Dermis microvascular lymphatic vessel endothelial cell (primary cell): ENCODE measurements at regions not wholly inside any gene's neighbourhood (a gene's known extent, or its start where the extent isn't known, plus 50 kb on each side); places are given as distances from the start of the nearest gene placed in this dataset.
A peak's percentile ranks its signal among the peaks of the same experiment; 100 is the strongest.

ENCODE experiments used
- DNase-seq, 2 donors: peaks; one replicate each; pipeline versions ENCODE4 v3.0.0 to v3.0.0-alpha.2; 2010; ENCODE audit warnings: low read depth in 2 of 2

DNA sequence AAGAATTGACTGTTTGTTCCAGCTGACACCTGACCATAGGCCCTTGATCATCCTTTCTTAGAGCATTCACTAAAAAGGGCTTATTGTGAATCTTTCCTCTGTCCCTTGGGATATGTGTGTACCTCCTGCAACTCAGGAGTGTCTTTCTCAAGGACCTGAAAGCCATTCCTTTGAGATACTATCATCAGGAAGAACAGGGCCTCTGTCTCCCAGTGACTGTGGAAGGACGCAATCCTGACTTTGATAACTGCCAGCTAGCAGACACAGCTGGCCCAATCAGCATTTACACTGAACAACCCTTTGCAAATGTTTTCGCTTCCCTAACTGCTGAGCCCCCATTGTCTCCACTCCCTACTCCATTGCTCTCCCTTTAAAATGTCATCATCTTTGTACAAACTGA lies 144.4 kb downstream of the RMI1 start:
- no peak for DNase-seq

DNA sequence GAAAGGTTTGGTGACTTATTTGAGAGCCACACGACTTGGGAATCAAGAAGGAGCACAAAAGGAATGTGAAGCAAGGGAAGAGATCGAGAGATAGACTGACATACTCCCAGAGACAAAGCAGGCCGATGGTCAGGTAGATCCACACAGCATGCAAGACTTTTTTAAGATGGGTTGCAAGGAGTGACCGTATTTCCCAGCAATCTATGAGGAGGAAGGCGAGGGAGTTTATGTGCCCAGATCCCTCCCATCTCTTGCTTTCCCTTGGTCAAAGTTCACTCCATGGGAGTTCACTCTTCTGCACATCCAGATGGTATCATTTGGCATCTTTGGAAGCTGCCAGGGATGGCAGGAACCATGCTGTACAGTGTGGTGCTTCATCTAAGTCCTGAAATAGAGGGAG lies 148.9 kb downstream of the RMI1 start:
- DNase-seq, result no peak

DNA sequence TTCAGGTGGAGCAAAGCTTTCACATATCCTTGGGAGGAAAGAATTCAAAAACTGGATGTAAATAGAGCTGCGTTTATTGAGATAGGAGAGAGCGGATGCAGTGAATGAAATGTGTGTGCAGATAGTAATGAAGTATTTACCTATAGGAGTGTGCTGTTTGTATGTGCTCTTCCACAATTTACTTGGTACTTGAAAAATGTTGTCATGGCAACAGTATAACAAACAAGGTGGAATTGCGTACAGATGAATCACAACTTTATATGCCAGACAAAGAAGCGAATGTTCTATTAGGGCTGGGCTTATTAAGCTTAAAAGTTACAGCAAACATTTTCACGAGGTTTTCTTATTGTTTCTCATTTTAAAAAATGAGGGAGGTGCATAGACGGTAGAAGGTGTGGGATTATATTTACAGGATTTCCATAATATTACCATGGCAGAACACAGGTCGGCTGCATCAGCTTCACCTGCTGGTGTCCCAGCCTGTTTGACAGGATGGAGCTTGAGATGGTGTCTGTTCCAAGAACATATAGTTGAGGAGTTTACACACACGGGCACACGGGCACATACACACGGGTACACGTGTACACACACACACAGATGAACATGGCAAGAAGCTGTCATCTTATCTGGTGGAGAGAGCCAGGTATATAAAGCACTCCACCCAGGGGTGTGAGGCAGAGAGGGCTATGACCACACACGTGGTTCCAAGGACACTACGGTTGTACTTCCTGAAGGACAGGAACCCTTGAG lies 155.7 kb downstream of the RMI1 start:
- DNase-seq, result peak in 1 of 2 donors; percentile 29

DNA sequence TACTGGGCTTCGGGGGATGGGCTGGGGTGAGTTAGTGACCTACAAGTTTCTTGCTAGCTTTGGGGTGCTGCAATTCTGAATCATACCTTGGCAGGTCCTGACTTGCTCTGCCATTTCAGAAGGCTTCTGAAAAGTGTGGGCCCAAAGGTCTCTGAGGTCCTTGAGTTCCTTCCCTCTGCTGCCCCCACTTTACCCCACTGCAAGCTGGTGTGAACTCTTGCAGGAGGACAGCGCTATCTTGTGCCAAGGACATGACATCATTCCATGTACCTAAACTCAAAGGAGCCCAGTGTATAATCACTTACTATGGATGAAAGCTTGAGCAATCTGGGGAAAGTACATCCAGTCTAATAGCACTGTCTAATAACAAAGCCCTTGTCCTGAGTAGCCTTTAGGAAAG lies 157.4 kb downstream of the RMI1 start:
- DNase-seq, result no peak

DNA sequence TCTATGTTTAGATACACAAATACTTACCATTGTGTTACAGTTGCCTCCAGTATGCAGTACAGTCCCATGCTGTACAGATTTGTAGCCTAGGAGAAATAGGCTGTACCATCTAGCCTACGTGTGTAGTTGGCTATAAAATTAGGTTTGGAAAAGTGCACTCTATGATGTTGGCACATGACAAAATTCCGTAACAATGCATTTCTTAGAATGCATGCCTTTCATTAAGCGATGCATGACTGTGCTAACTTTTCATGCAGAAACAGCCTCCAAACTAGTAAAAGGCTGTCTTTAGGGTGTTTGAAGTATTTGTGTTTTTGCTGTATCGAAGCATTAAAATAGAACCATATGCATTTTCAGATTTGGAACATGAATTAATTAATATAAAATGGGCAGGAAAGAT lies 157.9 kb downstream of the RMI1 start:
- DNase-seq, result no peak

DNA sequence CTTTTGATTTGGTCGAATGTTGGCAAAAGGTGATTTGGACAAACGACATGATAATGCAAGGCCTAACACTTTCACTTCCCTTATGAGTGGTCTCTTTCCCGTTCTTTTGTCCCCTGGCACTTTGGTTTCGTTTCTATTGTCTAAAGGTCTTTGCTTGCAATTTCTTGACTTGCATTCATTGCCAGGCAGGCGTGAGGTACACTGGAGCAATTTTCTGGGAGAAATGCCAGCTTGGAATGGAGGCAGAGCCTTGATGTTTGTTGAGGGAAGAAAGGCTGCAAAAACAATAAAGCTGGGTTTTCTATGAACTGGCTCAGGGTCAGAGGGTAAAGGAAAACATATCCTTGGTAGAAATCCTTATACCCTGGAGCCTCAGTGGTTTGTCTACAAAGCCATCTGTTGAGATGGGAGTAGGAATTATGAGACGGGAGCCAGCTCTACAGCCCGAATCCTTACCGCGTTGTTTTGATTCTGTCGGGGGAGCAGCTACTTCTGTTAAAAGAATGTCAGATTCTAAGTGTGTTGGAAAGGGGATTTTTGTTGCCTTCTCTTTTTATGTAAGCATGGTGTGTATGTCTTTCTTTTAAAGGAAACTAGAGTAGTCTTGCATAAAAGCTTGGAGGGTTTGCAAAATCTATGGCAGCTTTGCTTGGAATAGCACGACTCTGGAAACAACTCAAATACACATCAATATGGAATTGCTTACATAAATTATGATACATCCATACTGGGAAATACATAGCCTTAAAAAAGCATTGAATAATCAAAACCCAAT lies 158.9 kb downstream of the RMI1 start:
- peak; percentile 54 to 89 for DNase-seq

DNA sequence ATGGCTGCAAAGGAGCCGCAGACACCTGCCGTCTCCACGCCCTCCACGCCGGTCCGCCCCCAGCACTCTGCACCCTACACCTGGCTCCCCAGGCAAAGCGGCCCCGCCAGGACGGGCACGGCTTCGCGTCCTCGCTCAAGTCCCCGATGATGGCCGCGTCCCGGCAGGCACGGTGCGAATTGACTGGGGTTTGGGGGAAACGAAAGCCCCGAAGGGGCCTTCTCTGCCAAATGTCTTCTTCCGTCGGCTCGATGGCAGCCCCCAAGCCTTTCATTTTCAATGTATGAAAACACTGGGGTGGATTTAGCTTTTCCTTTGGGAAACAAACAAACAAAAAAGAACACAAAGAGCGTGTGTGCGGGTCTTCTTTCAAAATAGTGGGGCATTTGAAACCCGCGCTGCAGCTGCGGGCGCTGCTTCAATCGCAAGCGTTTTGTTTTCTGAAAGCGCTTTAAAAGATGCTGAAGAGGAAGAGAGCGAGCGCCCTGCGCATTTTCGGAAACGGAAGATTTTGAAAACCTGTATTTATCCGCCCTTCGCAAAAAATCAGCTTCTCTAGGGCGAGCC lies 160.0 kb downstream of the RMI1 start:
- DNase-seq, result no peak

DNA sequence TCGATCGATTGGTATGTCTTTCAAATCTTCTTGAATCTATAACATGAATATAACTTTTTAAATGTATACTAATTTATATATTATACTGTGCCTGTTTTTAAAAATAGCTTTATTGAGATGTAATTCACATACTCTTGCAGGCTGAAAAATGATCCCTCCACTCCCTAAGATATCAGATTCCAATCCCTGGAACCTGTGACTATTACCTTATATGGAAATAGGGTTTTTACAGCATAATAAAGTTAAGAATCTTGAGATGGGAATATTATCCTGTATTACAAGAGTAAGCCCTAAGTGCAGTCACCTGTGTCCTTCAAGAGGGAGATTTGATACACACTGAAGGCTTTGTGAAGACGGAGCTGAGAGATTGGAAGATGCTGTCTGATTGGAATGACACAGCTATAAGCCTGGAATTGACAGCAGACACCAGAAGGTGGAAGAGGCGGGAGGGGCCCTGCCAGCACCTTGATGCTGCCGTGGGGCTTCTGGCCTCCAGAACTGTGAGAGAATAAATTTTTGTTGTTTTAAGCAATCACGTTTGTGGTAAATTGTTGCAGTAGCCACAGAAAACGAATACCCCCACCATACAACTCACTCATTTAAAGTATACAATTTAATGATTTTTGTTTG lies 161.3 kb downstream of the RMI1 start:
- DNase-seq, result no peak

DNA sequence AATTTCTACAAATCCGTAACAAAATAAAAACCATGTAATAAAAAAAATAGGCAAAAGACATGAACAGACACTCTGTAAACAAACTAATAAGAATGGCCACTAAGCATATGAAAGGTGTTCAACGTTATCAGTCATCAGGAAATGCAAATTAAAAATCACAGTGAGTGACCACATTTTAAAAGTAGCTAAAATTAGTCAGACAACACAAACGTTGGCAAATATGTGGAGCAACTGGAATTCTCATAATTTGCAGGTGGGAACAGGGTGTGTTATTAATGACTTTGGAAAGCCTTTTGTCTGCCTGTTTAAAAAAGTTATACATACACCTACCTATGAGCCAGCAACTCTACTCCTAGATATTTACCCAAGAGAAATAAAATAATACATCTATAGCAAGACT lies 164.4 kb downstream of the RMI1 start:
- DNase-seq, result no peak

DNA sequence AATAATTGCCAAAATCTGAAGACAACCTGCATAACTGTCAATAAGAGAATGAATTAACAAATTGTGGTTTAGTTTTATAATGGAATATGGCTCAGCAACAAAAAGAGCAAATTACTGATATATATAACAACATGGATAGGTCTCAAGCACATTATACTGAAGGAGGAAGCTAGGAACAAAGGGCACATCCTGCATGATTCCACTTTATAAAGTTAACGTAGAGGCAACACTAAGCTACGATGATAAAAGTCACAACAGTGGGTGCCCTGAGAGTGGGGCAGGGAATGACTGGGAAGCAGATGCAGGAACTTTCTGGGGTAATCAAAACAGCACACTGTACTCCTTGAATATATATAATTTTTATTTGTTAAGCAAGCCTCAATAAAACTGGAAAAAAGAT lies 165.2 kb downstream of the RMI1 start:
- peak in 1 of 2 donors; percentile 69 for DNase-seq

DNA sequence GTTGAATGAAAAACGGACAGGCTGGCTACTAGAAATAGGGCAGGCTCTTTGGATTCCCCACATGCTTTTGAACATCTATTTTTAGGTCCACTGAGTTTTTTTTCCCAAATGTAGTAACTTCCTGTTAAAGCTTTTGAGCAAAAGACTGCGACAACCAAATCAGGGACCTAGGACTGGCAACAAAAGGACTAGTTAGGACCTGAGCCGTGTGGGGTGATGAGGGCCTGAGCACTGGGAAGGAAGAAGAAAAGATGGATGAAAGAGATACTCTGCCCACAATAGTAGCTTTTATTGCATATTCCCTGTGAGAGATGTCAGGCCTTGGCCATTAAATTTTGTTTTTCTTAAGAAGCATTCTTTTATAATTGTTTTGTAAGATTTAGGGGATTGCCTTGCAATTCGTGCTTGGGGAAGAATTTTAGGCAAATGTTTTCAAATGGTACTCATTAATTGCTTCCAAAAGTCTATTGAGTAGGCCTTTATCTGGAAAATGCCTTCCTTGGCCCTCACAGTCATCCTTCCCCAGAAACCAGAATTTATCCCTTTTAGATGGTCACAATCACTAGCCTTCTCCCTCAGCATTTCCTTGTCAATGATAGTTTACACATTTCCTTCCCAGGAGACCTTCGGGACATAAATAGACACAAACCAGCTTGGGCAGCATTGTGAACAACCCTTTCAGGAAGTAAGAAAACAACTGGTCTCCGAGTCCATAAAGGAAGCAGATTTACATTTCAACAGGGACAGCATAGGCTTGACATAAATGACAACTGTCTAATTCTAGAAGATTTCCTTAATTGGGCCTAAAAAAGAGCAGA lies 166.5 kb downstream of the RMI1 start:
- DNase-seq, result peak in 1 of 2 donors; percentile 34

DNA sequence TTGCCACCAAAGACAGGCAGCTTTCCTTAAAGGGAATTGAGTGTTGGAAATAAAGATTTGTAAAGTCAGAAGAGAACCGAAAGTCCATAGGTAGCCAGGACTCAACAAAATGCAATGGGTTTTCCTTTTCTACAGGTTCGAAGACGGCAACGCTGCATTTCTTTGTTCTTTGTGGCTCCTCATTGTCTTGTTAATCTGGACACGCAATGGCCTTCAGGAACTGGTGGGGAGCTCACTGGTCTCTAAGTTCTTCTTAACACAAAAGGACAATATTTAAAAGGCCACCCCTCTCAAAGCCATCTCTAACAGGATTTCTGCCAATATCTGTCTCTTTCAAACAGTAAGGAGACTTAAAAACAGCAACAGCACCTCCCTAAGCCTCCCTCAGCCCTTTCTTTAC lies 170.6 kb downstream of the RMI1 start:
- no peak for DNase-seq

DNA sequence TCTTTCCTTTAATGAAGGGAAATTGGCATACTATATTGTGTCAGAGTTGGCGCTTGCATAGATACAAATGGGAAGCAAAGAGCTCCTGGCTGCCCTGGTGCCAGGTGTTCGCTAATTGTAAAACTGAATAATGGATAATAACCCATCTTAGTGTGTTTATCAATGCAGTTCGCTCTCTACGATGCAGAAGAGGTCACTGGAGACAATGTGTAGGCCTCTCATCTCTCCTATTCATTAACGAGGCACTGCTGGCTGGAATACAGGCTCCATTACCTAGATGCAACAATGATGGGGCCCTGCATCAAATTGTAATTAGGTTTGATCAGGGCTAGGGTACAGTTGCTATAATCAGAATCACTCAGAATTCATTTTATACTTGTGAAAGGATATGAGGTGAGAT lies 171.0 kb downstream of the RMI1 start:
- DNase-seq, result no peak

DNA sequence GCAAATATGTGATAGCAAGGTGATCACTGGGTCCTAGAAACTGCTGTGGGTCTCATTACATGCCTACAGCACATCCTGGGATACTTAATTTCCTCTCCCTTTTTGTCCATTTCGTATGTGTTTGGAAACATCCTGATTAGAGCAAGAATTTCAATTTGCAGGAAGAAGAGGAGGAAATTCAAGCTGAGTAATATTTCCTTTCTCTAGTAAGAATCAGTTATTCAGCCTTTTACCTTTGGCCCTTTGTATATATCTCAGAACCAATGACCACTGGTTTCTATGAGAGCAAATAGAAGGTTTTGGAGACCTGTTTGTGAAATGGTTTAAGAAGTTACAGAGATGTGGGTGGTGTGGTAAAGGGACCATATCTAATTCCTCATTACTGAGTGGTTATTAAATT lies 171.6 kb downstream of the RMI1 start:
- peak; percentile 63 to 75 for DNase-seq

DNA sequence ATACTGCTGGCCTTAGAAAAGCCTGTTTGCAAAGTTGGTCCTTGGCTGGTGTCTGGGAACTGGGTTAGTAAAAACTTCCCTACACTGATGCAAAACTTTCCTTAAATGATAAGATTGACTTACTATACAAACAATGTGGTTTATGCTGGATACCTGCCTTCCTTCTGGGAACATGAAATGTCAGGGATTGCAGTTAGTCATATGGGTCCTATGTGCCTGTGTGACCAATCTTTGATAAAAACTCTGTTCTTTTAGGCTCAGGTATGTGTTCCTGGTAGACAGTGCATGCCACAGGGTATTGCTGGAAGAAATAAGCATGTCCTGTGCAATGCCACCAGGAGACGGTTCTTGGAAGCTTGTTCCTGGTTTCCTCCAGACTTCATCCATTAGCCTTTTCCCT lies 173.3 kb downstream of the RMI1 start:
- no peak for DNase-seq

DNA sequence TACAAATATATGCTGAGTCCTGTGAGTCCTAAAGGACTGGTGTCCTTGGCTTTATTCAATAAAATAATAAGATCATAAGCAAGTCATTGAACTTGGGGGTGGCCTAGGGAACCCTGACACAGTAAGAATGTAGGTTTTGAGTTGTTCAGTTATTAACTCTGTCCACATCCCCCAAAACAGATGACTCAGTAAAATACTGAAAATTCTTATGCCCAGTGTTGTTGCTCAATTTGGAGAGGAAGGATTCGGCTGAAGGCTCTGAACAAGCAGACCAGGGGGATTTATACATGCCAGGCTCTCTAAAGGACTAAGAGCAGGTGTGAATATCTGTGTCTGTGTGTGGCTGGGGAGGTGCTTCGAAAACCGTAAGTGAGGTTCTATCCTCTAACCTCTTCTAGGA lies 173.7 kb downstream of the RMI1 start:
- no peak for DNase-seq

DNA sequence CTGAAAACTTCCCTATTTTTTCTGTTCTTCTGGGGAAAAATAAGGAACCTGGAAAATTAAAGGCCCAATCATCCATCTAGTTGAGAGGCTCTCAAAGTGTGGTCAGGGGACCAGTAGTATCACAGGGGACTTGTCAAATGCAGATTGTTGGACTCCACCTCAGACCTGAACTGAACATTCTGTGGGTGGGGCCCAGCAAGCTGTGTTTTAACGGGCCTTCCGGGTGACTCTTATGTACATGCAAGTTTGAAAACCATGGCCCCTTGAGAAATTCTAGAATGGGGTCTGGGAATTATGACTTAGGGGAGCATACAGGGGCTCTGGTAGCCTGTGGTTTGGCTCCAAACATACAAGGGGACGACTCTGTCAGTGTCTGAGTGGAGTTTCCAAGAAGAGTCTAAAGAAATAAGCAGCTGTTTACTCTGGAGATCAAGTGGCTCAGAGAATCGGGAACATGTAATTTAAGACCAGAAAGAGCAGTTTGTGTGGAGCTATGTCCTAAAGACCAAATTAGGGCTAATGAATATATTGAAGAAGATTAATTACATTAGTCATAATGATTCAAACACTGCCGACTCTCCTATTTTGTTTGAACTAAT lies 177.4 kb downstream of the SLC28A3 start:
- no peak for DNase-seq

DNA sequence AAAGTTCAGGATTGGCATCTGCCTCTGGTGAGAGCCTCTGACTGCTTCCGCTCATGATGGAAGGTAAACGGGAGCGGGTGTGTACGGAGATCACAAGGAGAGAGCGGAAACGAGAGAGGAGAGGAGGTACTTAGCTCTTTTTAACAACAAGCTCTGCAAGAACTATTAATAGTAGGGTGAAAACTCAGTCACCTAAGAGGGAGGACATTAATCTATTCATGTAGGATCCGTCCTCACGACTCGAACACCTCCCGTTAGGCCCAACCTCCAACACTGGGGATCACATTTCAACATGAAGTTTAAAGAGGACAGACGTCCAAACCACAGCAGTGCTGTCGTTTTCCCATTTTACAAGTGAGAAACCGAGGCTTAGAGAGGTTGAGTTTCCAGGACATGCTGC lies 173.7 kb downstream of the SLC28A3 start:
- DNase-seq, result no peak

DNA sequence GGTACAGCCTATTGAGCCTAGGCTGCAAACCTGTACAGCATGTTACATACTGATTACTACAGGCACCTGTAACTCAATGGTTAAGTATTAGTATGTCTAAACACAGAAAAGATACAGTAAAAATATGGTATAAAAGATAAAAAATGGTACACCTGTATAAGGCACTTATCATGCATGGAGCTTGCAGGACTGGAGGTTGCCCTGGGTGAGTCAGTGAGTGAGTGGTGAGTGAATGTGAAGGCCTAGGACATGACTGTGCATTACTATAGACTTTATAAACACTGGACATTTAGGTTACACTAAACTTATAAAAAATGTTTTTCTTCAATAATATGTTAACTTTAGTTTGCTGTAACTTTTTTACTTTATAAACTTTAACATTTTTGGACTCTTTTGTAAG lies 171.3 kb downstream of the SLC28A3 start:
- peak in 1 of 2 donors; percentile 20 for DNase-seq

DNA sequence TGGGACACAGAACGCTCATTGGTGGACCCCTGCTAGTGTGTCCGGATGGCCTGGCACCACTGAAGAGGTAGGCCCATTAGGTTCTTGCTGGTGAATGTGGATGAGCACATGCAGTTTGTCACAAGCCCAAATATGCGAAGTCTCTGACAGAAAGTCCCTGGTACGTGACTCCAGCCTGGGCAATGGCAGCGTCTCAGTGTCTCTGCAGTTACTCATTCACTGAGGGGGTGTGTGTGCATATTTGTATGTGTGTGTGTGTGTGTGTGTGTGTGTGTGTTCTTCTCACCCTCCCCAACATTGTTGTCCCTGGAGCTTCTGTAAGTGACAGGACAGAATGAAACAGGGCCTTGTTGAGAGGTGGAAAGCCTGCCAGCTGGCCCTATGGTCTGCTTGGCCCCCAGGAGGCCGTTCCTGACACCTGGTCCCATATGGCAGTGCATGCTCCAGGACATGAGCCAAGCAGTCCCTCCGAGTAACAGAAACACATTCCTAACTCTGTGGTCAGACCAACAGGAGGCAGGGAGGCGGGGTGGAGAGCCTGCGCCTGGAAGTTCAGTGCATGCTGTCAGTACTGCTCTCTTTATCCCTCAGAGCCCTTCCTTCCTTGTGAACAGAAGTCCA lies 169.9 kb downstream of the SLC28A3 start:
- peak; percentile 77 to 79 for DNase-seq

DNA sequence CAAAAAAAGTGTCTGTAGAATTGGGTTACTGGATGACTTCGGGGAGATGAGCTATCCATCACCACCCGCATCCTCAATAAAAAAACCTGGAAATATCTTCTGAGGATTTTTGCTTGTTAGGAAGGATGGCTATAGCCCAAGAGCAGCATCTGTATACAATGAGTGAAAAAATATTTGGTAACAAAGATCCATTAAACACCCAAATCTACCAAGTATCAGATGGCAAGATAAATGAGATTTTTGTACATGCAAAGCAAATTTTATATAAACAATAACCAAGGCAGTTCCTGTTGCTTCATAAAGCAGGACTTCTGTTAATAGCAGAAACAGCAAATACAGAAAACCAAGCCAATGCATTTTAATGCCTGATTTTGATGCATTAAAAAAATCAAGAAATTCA lies 166.6 kb downstream of the SLC28A3 start:
- DNase-seq, result no peak
